ENCODE measurements at regions not wholly inside any gene's neighbourhood (a gene's known extent, or its start where the extent isn't known, plus 50 kb on each side); places are given as distances from the start of the nearest gene placed in this dataset.

- no peak for DNase-seq
Measured at GRCh38 chr7:125833839-125834238, 904.2 kb upstream of the POT1 start.

- no peak for DNase-seq
Measured at GRCh38 chr7:125830743-125831142, 901.1 kb upstream of the POT1 start.

GRCh38 chr7:125828153-125828700 is 898.6 kb upstream of the POT1 start:
- DNase-seq = no peak

- DNase-seq = no peak
Measured at GRCh38 chr7:125823538-125823937, 893.9 kb upstream of the POT1 start.

- DNase-seq = no peak
Measured at GRCh38 chr7:125820495-125820894, 890.9 kb upstream of the POT1 start.

- DNase-seq = peak; percentile 23
Measured at GRCh38 chr7:125814100-125814499, 884.5 kb upstream of the POT1 start.

- DNase-seq = peak; percentile 3
Measured at GRCh38 chr7:125806491-125806890, 876.9 kb upstream of the POT1 start.

GRCh38 chr7:125804273-125804672 is 874.6 kb upstream of the POT1 start:
- no peak for DNase-seq

- DNase-seq = no peak
Measured at GRCh38 chr7:125780153-125780552, 850.5 kb upstream of the POT1 start.

- DNase-seq = no peak
Measured at GRCh38 chr7:125775317-125775716, 845.7 kb upstream of the POT1 start.

GRCh38 chr7:125773113-125773785 is 843.6 kb upstream of the POT1 start:
- no peak for DNase-seq

GRCh38 chr7:125747966-125748365 is 818.3 kb upstream of the POT1 start:
- no peak for DNase-seq

- DNase-seq = no peak
Measured at GRCh38 chr7:125746510-125746909, 816.9 kb upstream of the POT1 start.

- no peak for DNase-seq
Measured at GRCh38 chr7:125727215-125727614, 797.6 kb upstream of the POT1 start.

GRCh38 chr7:125695626-125696025 is 766.0 kb upstream of the POT1 start:
- DNase-seq = no peak

GRCh38 chr7:125683156-125683555 is 753.5 kb upstream of the POT1 start:
- no peak for DNase-seq

- no peak for DNase-seq
Measured at GRCh38 chr7:125681508-125681907, 751.9 kb upstream of the POT1 start.

GRCh38 chr7:125678771-125679170 is 749.1 kb upstream of the POT1 start:
- DNase-seq = no peak

- no peak for DNase-seq
Measured at GRCh38 chr7:125675640-125676039, 746.0 kb upstream of the POT1 start.

- DNase-seq = no peak
Measured at GRCh38 chr7:125675169-125675568, 745.5 kb upstream of the POT1 start.

- peak; percentile 35 for DNase-seq
Measured at GRCh38 chr7:125670926-125671572, 741.4 kb upstream of the POT1 start.

GRCh38 chr7:125668321-125668993 is 738.8 kb upstream of the POT1 start:
- DNase-seq = peak; percentile 2

GRCh38 chr7:125664625-125665024 is 735.0 kb upstream of the POT1 start:
- no peak for DNase-seq
